WTC11 (cell line): ENCODE measurements at regions not wholly inside any gene's neighbourhood (a gene's known extent, or its start where the extent isn't known, plus 50 kb on each side); places are given as distances from the start of the nearest gene placed in this dataset.

ENCODE experiments used
- ATAC-seq: fragments of 200-7000 bp; cut with Tn5 transposase; 2 replicates; pipeline ENCODE4 v1.10.0; 2021; ENCODE audit warnings: mild to moderate bottlenecking, moderate library complexity
- CTCF ChIA-PET: fragments of 300-600 bp; sonication (Branson Sonifier 250); formaldehyde crosslinking; loops from one replicate; lab custom pipeline; 2021; ENCODE audit warnings: antibody characterized with exemption; lab: Charles Lee
- POLR2A ChIA-PET: fragments of 350-600 bp; sonication (Branson Sonifier 250); formaldehyde crosslinking; loops from one replicate; lab custom pipeline; 2021; ENCODE audit warnings: antibody characterized with exemption; lab: Charles Lee
- DNase-seq: peaks from one replicate; pipeline ENCODE4 v3.0.0; 2021; ENCODE audit warnings: low spot score
- H3K27ac Mint-ChIP-seq: 2 replicates; pipeline ENCODE4 v1.8.0; 2021; ENCODE audit warnings: mixed read lengths
- H3K27me3 Mint-ChIP-seq: 2 replicates; pipeline ENCODE4 v1.8.0; 2021; ENCODE audit warnings: low read depth, mild to moderate bottlenecking, moderate library complexity, mixed read lengths
- H3K36me3 Mint-ChIP-seq: 2 replicates; pipeline ENCODE4 v1.8.0; 2021; ENCODE audit warnings: mixed read lengths
- H3K4me1 Mint-ChIP-seq: 2 replicates; pipeline ENCODE4 v1.8.0; 2022; ENCODE audit warnings: mixed read lengths
- H3K4me3 Mint-ChIP-seq: 2 replicates; pipeline ENCODE4 v1.8.0; 2021; ENCODE audit warnings: mild to moderate bottlenecking, moderate library complexity, mixed read lengths
- H3K9me3 Mint-ChIP-seq: 2 replicates; pipeline ENCODE4 v1.8.0; 2021; ENCODE audit warnings: mixed read lengths
- AR ChIP-seq: fragments of 250-450 bp; sonication (Bioruptor Pico); IDR thresholded peaks from 2 replicates; pipeline ENCODE4 v1.9.0; 2021; ENCODE audit warnings: mild to moderate bottlenecking
- ATF1 ChIP-seq: sonication (generic); formaldehyde crosslinking; IDR thresholded peaks from 2 replicates; pipeline ENCODE4 v1.8.1; 2023; ENCODE audit warnings: mild to moderate bottlenecking, moderate library complexity, missing genetic modification reagents
- CDX4 ChIP-seq: fragments of 250-450 bp; sonication (Bioruptor Pico); IDR thresholded peaks from 2 replicates; pipeline ENCODE4 v1.9.0; 2021; ENCODE audit warnings: moderate library complexity, mild to moderate bottlenecking, inconsistent platforms, borderline replicate concordance
- E2F1 ChIP-seq: sonication (generic); formaldehyde crosslinking; IDR thresholded peaks from 2 replicates; pipeline ENCODE4 v1.8.0; 2022; ENCODE audit warnings: mild to moderate bottlenecking, missing genetic modification reagents
- ELF4 ChIP-seq: sonication (generic); formaldehyde crosslinking; IDR thresholded peaks from 2 replicates; pipeline ENCODE4 v1.8.1; 2022; ENCODE audit warnings: low read depth, mild to moderate bottlenecking, moderate library complexity, missing genetic modification reagents
- ESRRA ChIP-seq: sonication (generic); formaldehyde crosslinking; IDR thresholded peaks from 2 replicates; pipeline ENCODE4 v1.8.1; 2022; ENCODE audit warnings: mild to moderate bottlenecking, missing genetic modification reagents, borderline replicate concordance
- FOXJ3 ChIP-seq: sonication (generic); formaldehyde crosslinking; IDR thresholded peaks from 2 replicates; pipeline ENCODE4 v1.9.0; 2021; ENCODE audit warnings: missing genetic modification reagents, mild to moderate bottlenecking, borderline replicate concordance
- HMGA2 ChIP-seq: fragments of 250-450 bp; sonication (Bioruptor Pico); IDR thresholded peaks from 2 replicates; pipeline ENCODE4 v1.4.0; 2021; ENCODE audit warnings: mild to moderate bottlenecking, moderate library complexity
- HMGXB4 ChIP-seq: sonication (generic); formaldehyde crosslinking; IDR thresholded peaks from 2 replicates; pipeline ENCODE4 v1.8.1; 2023; ENCODE audit warnings: mild to moderate bottlenecking, moderate library complexity, missing genetic modification reagents
- IRF1 ChIP-seq: sonication (generic); formaldehyde crosslinking; IDR thresholded peaks from 2 replicates; pipeline ENCODE4 v1.8.0; 2023; ENCODE audit warnings: missing genetic modification reagents
- JAZF1 ChIP-seq: fragments of 250-450 bp; sonication (Bioruptor Pico); IDR thresholded peaks from 2 replicates; pipeline ENCODE4 v1.9.0; 2021; ENCODE audit warnings: moderate library complexity, mild to moderate bottlenecking, inconsistent platforms
- KAT7 ChIP-seq: sonication (generic); formaldehyde crosslinking; IDR thresholded peaks from 2 replicates; pipeline ENCODE4 v1.8.1; 2023; ENCODE audit warnings: missing genetic modification reagents, mild to moderate bottlenecking, borderline replicate concordance
- MXD4 ChIP-seq: fragments of 250-450 bp; sonication (Bioruptor Pico); IDR thresholded peaks from 2 replicates; pipeline ENCODE4 v1.8.0; 2021; ENCODE audit warnings: mild to moderate bottlenecking, moderate library complexity, borderline replicate concordance
- NR1H2 ChIP-seq: sonication (generic); formaldehyde crosslinking; IDR thresholded peaks from 2 replicates; pipeline ENCODE4 v1.9.0; 2021; ENCODE audit warnings: mild to moderate bottlenecking, moderate library complexity, missing genetic modification reagents
- NR3C1 ChIP-seq: sonication (generic); formaldehyde crosslinking; conservative IDR thresholded peaks from 2 replicates; pipeline ENCODE4 v1.8.1; 2023; ENCODE audit warnings: low read depth, mild to moderate bottlenecking, missing genetic modification reagents
- OVOL2 ChIP-seq: fragments of 250-450 bp; sonication (Bioruptor Pico); IDR thresholded peaks from 2 replicates; pipeline ENCODE4 v1.9.0; 2021; ENCODE audit warnings: mild to moderate bottlenecking, borderline replicate concordance
- TEAD4 ChIP-seq: sonication (generic); formaldehyde crosslinking; IDR thresholded peaks from 2 replicates; pipeline ENCODE4 v1.8.0; 2022; ENCODE audit warnings: mild to moderate bottlenecking, missing genetic modification reagents
- ZNF396 ChIP-seq: fragments of 250-450 bp; sonication (Bioruptor Pico); IDR thresholded peaks from 2 replicates; pipeline ENCODE4 v1.8.0; 2021; ENCODE audit warnings: mild to moderate bottlenecking, moderate library complexity, borderline replicate concordance

- TF ChIP-seq AR (CRISPR knock-in tag) = no peak
- TF ChIP-seq CDX4 (CRISPR knock-in tag) = no peak
- no peak for TF ChIP-seq ELF4
Measured at GRCh38 chr6:140398076-140398475, 1023.6 kb upstream of the CITED2 start (continued).

GRCh38 chr6:140397106-140397505 lies 1022.7 kb upstream of the CITED2 start:
- ATAC-seq (no peak), DNase-seq (no peak)
- peaks cover 6% of the 10 kb centered on the region; the same call in 1 of the 2 replicates for H3K9me3 Mint-ChIP-seq
- no peaks in the 10 kb centered on the region for H3K36me3 Mint-ChIP-seq
- H3K4me3 Mint-ChIP-seq = no peak overlapping the region
- H3K4me1 Mint-ChIP-seq = peaks cover 10% of the 10 kb centered on the region
- TF ChIP-seq NR3C1 = no peak
- TF ChIP-seq E2F1 (CRISPR knock-in tag) = no peak
- no peak for TF ChIP-seq ESRRA (CRISPR knock-in tag)
- TF ChIP-seq HMGXB4 (CRISPR knock-in tag) = no peak
- no peak for TF ChIP-seq ZNF396 (CRISPR knock-in tag)
- no peak for TF ChIP-seq CDX4 (CRISPR knock-in tag)
- TF ChIP-seq FOXJ3 = no peak
- no peak for TF ChIP-seq IRF1 (CRISPR knock-in tag)
- no peak for TF ChIP-seq JAZF1 (CRISPR knock-in tag)
- TF ChIP-seq OVOL2 (CRISPR knock-in tag) = no peak
- H3K27ac Mint-ChIP-seq = no peak overlapping the region
- ChIA-PET POLR2A (no interaction called here), CTCF (no interaction called here)
- no peaks in the 10 kb centered on the region for H3K27me3 Mint-ChIP-seq

GRCh38 chr6:140393665-140394540 lies 1019.5 kb upstream of the CITED2 start:
- ChIA-PET CTCF (no interaction called here), POLR2A (interaction anchor here (0.5 kb wide), 1 partner anchor 234 kb away, joined by 5 read pairs; no protein-coding TSS in a partner anchor)
- peaks cover 8% of the 10 kb centered on the region for H3K9me3 Mint-ChIP-seq
- H3K27me3 Mint-ChIP-seq = no peaks in the 10 kb centered on the region
- ATAC-seq (no peak), DNase-seq (no peak)
- TF ChIP-seq TEAD4 (CRISPR knock-in tag) = no peak
- no peak for TF ChIP-seq MXD4 (CRISPR knock-in tag)
- no peak for TF ChIP-seq HMGA2 (CRISPR knock-in tag)
- no peak for TF ChIP-seq ATF1 (CRISPR knock-in tag)
- TF ChIP-seq NR1H2 = no peak
- no peak for TF ChIP-seq KAT7 (CRISPR knock-in tag)
- H3K27ac Mint-ChIP-seq = no peak overlapping the region
- peaks cover 10% of the 10 kb centered on the region for H3K4me1 Mint-ChIP-seq
- no peak overlapping the region for H3K4me3 Mint-ChIP-seq
- no peaks in the 10 kb centered on the region for H3K36me3 Mint-ChIP-seq
